Tibial nerve (tissue), 4 donors: ENCODE measurements at regions not wholly inside any gene's neighbourhood (a gene's known extent, or its start where the extent isn't known, plus 50 kb on each side); places are given as distances from the start of the nearest gene placed in this dataset.

Source experiments
- DNase-seq, 2 donors: peaks; one replicate each; pipeline ENCODE4 v3.0.0-alpha.2; 2019; ENCODE audit warnings: low spot score in 2 of 2
- H3K27ac ChIP-seq, 4 donors: fragments of 200-600 bp; sonication (generic) in 3 of 4; one replicate each; pipeline ENCODE4 v1.5.1; 2017 to 2019; ENCODE audit warnings: mild to moderate bottlenecking in 1 of 4
- H3K27me3 ChIP-seq, 2 donors: fragments of 200-600 bp; sonication (generic) in 1 of 2; one replicate each; pipeline versions ENCODE4 v1.5.1 to v1.6.0; 2017 to 2019
- H3K36me3 ChIP-seq, 3 donors: fragments of 200-600 bp; sonication (generic); one replicate each; pipeline ENCODE4 v1.5.1; 2018 to 2019
- H3K4me1 ChIP-seq, 4 donors: fragments of 200-600 bp; sonication (generic) in 3 of 4; one replicate each; pipeline ENCODE4 v1.5.1; 2017 to 2019
- H3K4me3 ChIP-seq, 4 donors: fragments of 200-600 bp; sonication (generic) in 3 of 4; one replicate each; pipeline ENCODE4 v1.5.1; 2017 to 2019; ENCODE audit warnings: mild to moderate bottlenecking in 1 of 4, moderate library complexity in 1 of 4
- H3K9me3 ChIP-seq, 4 donors: fragments of 200-600 bp; sonication (generic) in 3 of 4; one replicate each; pipeline ENCODE4 v1.5.1; 2017 to 2019
- EP300 ChIP-seq, 2 donors: sonication (generic); formaldehyde crosslinking; IDR thresholded peaks; one replicate each; pipeline ENCODE4 v1.6.1; 2017; ENCODE audit warnings: antibody characterized with exemption in 2 of 2, mild to moderate bottlenecking in 1 of 2
- POLR2A ChIP-seq, 2 donors: fragments of 450-650 bp; IDR thresholded peaks; one replicate each; pipeline ENCODE4 v1.6.1; 2017; ENCODE audit warnings: antibody characterized with exemption in 2 of 2, mild to moderate bottlenecking in 2 of 2, moderate library complexity in 2 of 2
- WGBS, 2 donors: methylation state at CpG; one replicate each; pipeline ENCODE4 v1.1.5; 2018; 5-methylcytosine and 5-hydroxymethylcytosine counted together
- TF ChIP-seq, protein P1 (sequence below), 5 experiments: fragments of 200-600 bp in 3 of 5; fragments of 450-650 bp in 2 of 5; sonication (generic) in 3 of 5; IDR thresholded peaks; one replicate each; pipeline ENCODE4 v1.5.1; 2016 to 2019; ENCODE audit warnings: antibody characterized with exemption in 5 of 5, mild to moderate bottlenecking in 3 of 5, moderate library complexity in 2 of 5

- WGBS, 2 donors: 0 to 73% methylated on average over 1 of the region's 1 CpG
- H3K27me3 ChIP-seq: no peaks in the 10 kb centered on the region
- no peak for DNase-seq
- TF ChIP-seq EP300 (IDR thresholded peaks at IDR 0.05): no peak
- TF ChIP-seq, protein P1, sequence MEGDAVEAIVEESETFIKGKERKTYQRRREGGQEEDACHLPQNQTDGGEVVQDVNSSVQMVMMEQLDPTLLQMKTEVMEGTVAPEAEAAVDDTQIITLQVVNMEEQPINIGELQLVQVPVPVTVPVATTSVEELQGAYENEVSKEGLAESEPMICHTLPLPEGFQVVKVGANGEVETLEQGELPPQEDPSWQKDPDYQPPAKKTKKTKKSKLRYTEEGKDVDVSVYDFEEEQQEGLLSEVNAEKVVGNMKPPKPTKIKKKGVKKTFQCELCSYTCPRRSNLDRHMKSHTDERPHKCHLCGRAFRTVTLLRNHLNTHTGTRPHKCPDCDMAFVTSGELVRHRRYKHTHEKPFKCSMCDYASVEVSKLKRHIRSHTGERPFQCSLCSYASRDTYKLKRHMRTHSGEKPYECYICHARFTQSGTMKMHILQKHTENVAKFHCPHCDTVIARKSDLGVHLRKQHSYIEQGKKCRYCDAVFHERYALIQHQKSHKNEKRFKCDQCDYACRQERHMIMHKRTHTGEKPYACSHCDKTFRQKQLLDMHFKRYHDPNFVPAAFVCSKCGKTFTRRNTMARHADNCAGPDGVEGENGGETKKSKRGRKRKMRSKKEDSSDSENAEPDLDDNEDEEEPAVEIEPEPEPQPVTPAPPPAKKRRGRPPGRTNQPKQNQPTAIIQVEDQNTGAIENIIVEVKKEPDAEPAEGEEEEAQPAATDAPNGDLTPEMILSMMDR (IDR thresholded peaks at IDR 0.05): no peak
- TF ChIP-seq POLR2A (IDR thresholded peaks at IDR 0.05): no peak
- no peaks in the 10 kb centered on the region for H3K4me1 ChIP-seq
- no peak overlapping the region for H3K27ac ChIP-seq
- no peaks in the 10 kb centered on the region for H3K36me3 ChIP-seq
- no peak overlapping the region for H3K4me3 ChIP-seq
- peaks cover 0 to 27% (median 0%) of the 10 kb centered on the region in 4 donors for H3K9me3 ChIP-seq
Observed at GRCh38 chr3:132117642-132118041, 82.8 kb upstream of the CPNE4 start.

GRCh38 chr3:132119531-132119930, 84.7 kb upstream of the CPNE4 start:
- no peaks in the 10 kb centered on the region for H3K27me3 ChIP-seq
- no peaks in the 10 kb centered on the region for H3K36me3 ChIP-seq
- H3K4me3 ChIP-seq: no peak overlapping the region
- 33 to 46% methylated on average over 1 of the region's 1 CpG for WGBS, 2 donors
- no peaks in the 10 kb centered on the region for H3K4me1 ChIP-seq
- no peak overlapping the region for H3K27ac ChIP-seq
- H3K9me3 ChIP-seq: peaks cover 0 to 19% (median 0%) of the 10 kb centered on the region in 4 donors
- TF ChIP-seq, protein P1 (IDR thresholded peaks at IDR 0.05): no peak
- no peak for TF ChIP-seq POLR2A (IDR thresholded peaks at IDR 0.05)
- no peak for TF ChIP-seq EP300 (IDR thresholded peaks at IDR 0.05)
- DNase-seq: no peak

DNA sequence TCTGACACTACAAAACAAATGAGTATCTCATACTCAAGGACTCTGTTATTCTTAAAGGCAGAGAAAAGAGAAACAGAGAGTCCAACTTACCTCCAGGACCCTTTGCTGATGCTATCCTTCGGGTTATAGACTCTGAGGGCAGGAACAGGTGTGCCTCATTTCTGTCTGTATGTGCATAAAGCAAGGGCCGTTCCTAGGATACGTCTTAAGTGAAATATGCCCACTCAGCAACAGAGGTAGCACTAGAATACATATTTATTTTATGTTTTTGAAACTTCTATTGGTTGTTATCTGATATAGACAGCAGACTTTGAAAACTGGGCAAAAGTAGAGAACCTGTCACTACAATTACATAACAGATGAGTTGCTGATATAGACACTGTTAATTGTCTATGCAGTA, 89.3 kb upstream of the CPNE4 start:
- Histone ChIP-seq H3K4me3 (no peak overlapping the region), H3K27me3 (no peaks in the 10 kb centered on the region), H3K36me3 (no peaks in the 10 kb centered on the region), H3K9me3 (no peaks in the 10 kb centered on the region), H3K27ac (no peak overlapping the region), H3K4me1 (no peaks in the 10 kb centered on the region)
- WGBS, 2 donors: 71 to 75% methylated on average over 3 of the region's 3 CpGs
- DNase-seq: no peak
- TF ChIP-seq, protein P1 (IDR thresholded peaks at IDR 0.05): no peak
- TF ChIP-seq EP300 (IDR thresholded peaks at IDR 0.05) (no peak), POLR2A (IDR thresholded peaks at IDR 0.05) (no peak)

DNA sequence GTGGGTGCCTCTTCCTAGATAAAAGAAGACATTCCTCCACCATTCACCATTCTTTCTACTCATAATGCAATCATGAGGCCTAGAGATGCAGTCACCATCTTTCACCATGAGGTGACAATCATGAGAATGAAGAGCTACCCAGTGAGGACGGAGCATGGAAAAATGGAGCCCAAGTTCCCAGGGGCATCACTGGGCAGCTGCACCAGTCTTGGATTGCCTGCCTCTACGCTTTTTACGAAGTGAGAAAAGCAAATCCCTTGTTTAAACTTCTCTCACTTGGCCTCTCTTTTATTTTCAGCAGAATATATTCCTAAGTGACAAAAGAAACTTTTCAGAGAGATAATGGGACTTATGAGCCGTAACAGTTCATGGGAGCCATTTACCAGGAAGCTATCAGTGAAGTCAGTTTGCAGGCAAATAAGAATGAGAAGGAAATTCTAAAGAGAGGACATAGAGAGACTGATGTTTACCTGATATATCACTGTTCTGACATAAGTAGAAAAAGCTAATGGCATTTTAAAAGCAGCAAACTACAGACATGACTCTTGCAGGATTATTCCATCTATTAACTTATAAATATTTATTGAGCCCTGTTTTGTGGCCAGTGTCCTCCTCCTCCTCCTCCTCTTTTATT, 90.0 kb upstream of the CPNE4 start:
- 57 to 71% methylated on average over 4 of the region's 4 CpGs for WGBS, 2 donors
- H3K9me3 ChIP-seq: no peaks in the 10 kb centered on the region
- H3K4me3 ChIP-seq: no peak overlapping the region
- no peak for TF ChIP-seq POLR2A (IDR thresholded peaks at IDR 0.05)
- TF ChIP-seq, protein P1 (IDR thresholded peaks at IDR 0.05): no peak
- TF ChIP-seq EP300 (IDR thresholded peaks at IDR 0.05): no peak
- H3K27me3 ChIP-seq: no peaks in the 10 kb centered on the region
- no peaks in the 10 kb centered on the region for H3K4me1 ChIP-seq
- DNase-seq: no peak
- H3K36me3 ChIP-seq: no peaks in the 10 kb centered on the region
- no peak overlapping the region for H3K27ac ChIP-seq

GRCh38 chr3:132134611-132135010, 99.8 kb upstream of the CPNE4 start:
- WGBS, 2 donors: 7 to 26% methylated on average over 1 of the region's 1 CpG
- Histone ChIP-seq H3K4me3 (no peak overlapping the region), H3K36me3 (no peaks in the 10 kb centered on the region), H3K4me1 (no peaks in the 10 kb centered on the region), H3K27me3 (no peaks in the 10 kb centered on the region), H3K9me3 (no peaks in the 10 kb centered on the region), H3K27ac (no peak overlapping the region)
- TF ChIP-seq POLR2A (IDR thresholded peaks at IDR 0.05) (no peak), EP300 (IDR thresholded peaks at IDR 0.05) (no peak)
- TF ChIP-seq, protein P1 (IDR thresholded peaks at IDR 0.05): no peak
- DNase-seq: no peak
